NCI-H1092 (cell line): ENCODE measurements at regions not wholly inside any gene's neighbourhood (a gene's known extent, or its start where the extent isn't known, plus 50 kb on each side); places are given as distances from the start of the nearest gene placed in this dataset.
"Not testable (repeated sequence)": the region's sequence is repeated elsewhere in the genome, so short reads cannot be mapped to it uniquely, and the experiment has no call there.

ENCODE experiments used
- DNase-seq: peaks from one replicate; lab custom pipeline; 2025; lab: John Stamatoyannopoulos, UW

- no peak for DNase-seq
Observed at GRCh38 chr20:41784209-41784958, 166.2 kb upstream of the CHD6 start.

- DNase-seq = no peak
Observed at GRCh38 chr20:41783423-41784208, 165.4 kb upstream of the CHD6 start.

DNA sequence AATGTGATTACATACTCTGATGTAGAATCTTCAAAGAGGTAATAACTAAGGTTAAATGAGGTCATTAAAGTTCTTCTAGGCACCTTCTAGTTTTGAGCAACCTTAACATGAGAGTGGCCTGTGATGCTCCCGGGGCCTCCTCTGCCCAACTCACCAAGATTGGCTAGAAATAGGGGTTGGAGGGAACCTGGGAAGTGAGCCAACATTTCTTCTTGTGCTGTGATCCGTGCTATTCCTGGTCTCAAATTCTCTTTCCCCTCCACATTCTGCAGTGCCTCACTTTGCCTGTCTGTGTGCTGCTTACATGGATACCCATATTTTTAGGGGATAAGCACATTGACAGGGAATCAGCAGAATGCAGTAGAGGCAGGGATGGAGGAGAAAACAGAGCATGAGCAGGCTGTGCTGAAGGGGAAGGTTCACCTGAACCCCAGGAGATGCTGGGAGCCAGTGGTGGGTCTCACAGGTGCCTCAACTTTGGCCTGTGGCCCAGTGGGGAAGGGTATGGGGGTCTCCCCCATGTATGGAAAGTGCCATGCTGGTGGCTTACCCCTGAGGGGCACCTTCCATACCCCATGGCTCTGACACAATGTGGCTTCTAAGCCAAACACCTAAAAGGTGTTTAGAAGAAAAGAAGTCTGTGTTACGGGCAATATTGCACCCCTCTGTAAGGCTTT lies 164.7 kb upstream of the CHD6 start:
- DNase-seq = no peak

- no peak for DNase-seq
Observed at GRCh38 chr20:41782255-41782654, 164.1 kb upstream of the CHD6 start.

GRCh38 chr20:41776421-41776820 lies 158.2 kb upstream of the CHD6 start:
- DNase-seq = no peak

DNA sequence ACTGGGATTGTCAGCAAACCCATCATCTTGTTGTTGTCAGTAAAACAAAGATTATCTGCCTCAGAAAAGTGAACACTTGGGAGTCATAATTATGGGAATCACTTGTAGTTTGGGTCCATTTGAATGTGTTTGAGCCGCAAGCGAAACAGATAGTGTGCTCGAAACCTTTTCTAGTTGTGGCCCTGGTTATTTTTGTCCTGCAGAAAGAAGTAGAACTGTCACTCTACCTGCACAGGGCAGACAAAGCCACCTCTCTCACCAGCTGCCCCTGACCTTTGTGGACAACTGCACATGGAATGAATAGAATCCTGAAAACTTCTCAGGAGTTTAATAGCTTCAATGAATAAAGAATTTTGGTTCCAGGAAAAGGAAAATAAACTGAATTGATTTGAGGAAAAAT lies 156.1 kb upstream of the CHD6 start:
- DNase-seq = no peak

- DNase-seq = no peak
Observed at GRCh38 chr20:41770965-41771364, 152.8 kb upstream of the CHD6 start.

DNA sequence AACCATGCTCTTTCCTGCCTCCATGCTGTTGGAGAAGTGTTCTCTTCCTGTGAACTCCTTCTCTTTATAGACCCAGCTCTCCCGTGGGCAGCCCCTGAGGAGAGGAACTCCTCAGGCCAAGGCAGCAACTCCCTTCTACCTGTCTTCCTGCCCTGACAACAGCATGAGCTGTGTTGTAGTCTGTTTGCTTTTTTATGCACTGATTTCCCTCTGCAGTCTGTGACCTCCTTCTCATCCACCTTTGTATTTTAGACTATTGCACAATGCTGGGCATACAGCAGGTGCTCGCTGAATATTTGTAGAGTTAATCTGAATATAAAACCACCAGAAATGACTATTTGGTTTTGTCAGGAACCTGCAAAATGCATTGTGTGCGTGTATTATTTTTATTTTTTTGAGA lies 152.2 kb upstream of the CHD6 start:
- DNase-seq = no peak

- DNase-seq = no peak
Observed at GRCh38 chr20:41769592-41770018, 151.4 kb upstream of the CHD6 start.

DNA sequence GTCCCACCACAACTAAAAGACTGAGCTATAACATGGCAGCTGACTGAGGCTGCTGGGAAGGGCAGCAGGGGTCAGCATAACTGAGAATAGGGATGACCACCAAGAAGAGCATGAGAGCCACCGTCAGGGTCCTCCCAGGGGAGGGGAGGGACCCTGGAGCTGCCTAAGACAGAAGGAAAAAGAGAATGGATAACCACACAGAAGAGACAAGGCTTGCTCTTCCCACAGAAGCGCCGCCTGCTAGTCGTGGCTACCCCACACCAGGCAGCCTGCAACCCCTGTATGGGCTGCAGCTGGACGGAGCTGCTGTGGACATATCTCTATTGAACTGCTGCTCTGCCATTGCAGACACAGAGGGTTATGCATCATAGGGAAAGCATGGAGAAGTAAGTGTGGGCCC lies 132.0 kb upstream of the CHD6 start:
- DNase-seq = no peak

- no peak for DNase-seq
Observed at GRCh38 chr20:41748756-41749582, 130.8 kb upstream of the CHD6 start.

DNA sequence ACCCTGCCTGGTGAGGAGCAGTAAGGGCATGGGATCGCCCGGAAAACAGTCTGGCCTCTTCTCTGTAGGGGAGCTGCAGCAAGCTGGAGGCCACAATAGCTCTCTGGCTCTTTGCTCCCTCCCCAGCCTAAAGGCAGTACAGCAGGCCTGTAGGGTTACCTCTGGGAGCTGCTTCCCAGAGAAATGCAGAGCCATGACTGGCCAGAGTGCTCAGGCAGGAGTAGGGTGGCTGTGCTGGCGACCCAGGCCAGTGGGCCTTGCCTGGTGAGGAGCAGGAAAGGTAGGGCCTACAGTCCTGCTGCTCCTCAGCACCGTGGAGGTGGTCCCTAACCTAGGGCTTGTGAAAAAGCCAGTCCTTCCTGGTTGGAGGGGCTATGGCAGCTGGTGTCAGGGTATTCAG lies 129.9 kb upstream of the CHD6 start:
- no peak for DNase-seq

DNA sequence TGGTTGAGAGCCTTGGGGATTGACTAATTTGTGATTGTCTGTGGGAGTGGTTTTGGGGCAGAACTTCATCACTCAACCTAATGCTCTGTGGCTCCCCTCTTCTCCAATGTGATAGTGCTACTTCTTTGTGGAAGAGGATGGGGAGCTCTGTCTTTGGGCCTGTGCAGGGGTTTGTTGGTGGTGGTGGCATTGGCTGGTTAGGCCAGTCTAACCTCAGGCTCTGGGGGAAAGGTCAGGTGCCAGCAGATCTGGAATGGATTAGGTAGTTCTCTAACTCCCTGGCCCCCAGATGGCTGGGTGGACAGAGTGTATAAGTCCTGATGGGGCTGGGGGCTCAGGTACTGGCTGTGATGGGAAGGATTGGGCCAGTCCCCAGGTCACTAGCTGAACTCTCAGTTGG lies 129.0 kb upstream of the CHD6 start:
- no peak for DNase-seq

- no peak for DNase-seq
Observed at GRCh38 chr20:41746635-41747034, 128.5 kb upstream of the CHD6 start.

- peak; percentile 22 for DNase-seq
Observed at GRCh38 chr20:41738604-41739206, 120.5 kb upstream of the CHD6 start.

- no peak for DNase-seq
Observed at GRCh38 chr20:41735949-41736348, 117.8 kb upstream of the CHD6 start.

GRCh38 chr20:41734506-41734945 lies 116.3 kb upstream of the CHD6 start:
- peak; percentile 28 for DNase-seq

DNA sequence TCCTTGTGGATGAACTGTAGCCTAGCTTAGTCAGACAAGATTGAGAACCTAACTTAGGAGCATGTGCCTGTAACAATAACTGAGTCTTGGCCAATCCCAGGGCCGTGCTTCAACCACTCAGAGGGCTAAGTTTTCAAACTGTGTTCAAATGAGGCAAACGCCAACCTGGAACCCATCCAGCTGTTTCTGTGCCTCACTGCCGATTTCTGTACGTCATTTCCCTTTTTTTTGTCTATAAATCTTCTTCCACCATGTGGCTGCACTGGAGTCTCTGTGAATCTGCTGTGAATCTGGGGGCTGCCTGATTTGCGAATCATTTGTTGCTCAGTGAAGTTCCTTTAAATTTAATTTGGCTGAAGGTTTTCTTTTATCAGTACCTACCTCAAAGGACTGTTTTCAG lies 115.0 kb upstream of the CHD6 start:
- no peak for DNase-seq

GRCh38 chr20:41731198-41731597 lies 113.0 kb upstream of the CHD6 start:
- not testable (repeated sequence) for DNase-seq

GRCh38 chr20:41727681-41728080 lies 109.5 kb upstream of the CHD6 start:
- not testable (repeated sequence) for DNase-seq

GRCh38 chr20:41726727-41727126 lies 108.5 kb upstream of the CHD6 start:
- no peak for DNase-seq

- DNase-seq = no peak
Observed at GRCh38 chr20:41719151-41719550, 101.0 kb upstream of the CHD6 start.
